ENCODE measurements at regions not wholly inside any gene's neighbourhood (a gene's known extent, or its start where the extent isn't known, plus 50 kb on each side); places are given as distances from the start of the nearest gene placed in this dataset.

- no peak overlapping the region for H3K4me3 ChIP-seq (ENCODE audit: low read depth, low read length)
These were observed 1273.9 kb downstream of the BRD1 start for GRCh38 chr22:48553694-48554308.

GRCh38 chr22:48553119-48553518 lies 1274.6 kb downstream of the BRD1 start:
- H3K4me3 ChIP-seq (ENCODE audit: low read depth, low read length): no peak overlapping the region

- no peak overlapping the region for H3K4me3 ChIP-seq (ENCODE audit: low read depth, low read length)
These were observed 1275.9 kb downstream of the BRD1 start for GRCh38 chr22:48551716-48552268.

GRCh38 chr22:48551061-48551460 lies 1276.6 kb downstream of the BRD1 start:
- no peak overlapping the region for H3K4me3 ChIP-seq (ENCODE audit: low read depth, low read length)

- no peak overlapping the region for H3K4me3 ChIP-seq (ENCODE audit: low read depth, low read length)
These were observed 1279.3 kb downstream of the BRD1 start for GRCh38 chr22:48548391-48548790.

- H3K4me3 ChIP-seq (ENCODE audit: low read depth, low read length): no peak overlapping the region
These were observed 1279.7 kb downstream of the BRD1 start for GRCh38 chr22:48547971-48548370.

GRCh38 chr22:48546653-48547424 lies 1280.8 kb downstream of the BRD1 start:
- H3K4me3 ChIP-seq (ENCODE audit: low read depth, low read length): no peak overlapping the region

GRCh38 chr22:48545987-48546386 lies 1281.7 kb downstream of the BRD1 start:
- no peak overlapping the region for H3K4me3 ChIP-seq (ENCODE audit: low read depth, low read length)

- no peak overlapping the region for H3K4me3 ChIP-seq (ENCODE audit: low read depth, low read length)
These were observed 1286.1 kb downstream of the BRD1 start for GRCh38 chr22:48541401-48542098.

GRCh38 chr22:48539261-48539660 lies 1288.4 kb downstream of the BRD1 start:
- no peak overlapping the region for H3K4me3 ChIP-seq (ENCODE audit: low read depth, low read length)

- H3K4me3 ChIP-seq (ENCODE audit: low read depth, low read length): no peak overlapping the region
These were observed 1289.3 kb downstream of the BRD1 start for GRCh38 chr22:48538291-48538820.

- no peak overlapping the region for H3K4me3 ChIP-seq (ENCODE audit: low read depth, low read length)
These were observed 1290.4 kb downstream of the BRD1 start for GRCh38 chr22:48537343-48537680.

- H3K4me3 ChIP-seq (ENCODE audit: low read depth, low read length): no peak overlapping the region
These were observed 1290.9 kb downstream of the BRD1 start for GRCh38 chr22:48536541-48537342.

GRCh38 chr22:48535868-48536540 lies 1291.7 kb downstream of the BRD1 start:
- no peak overlapping the region for H3K4me3 ChIP-seq (ENCODE audit: low read depth, low read length)

- H3K4me3 ChIP-seq (ENCODE audit: low read depth, low read length): no peak overlapping the region
These were observed 1293.2 kb downstream of the BRD1 start for GRCh38 chr22:48534395-48534958.

- H3K4me3 ChIP-seq (ENCODE audit: low read depth, low read length): no peak overlapping the region
These were observed 1294.7 kb downstream of the BRD1 start for GRCh38 chr22:48532986-48533385.

GRCh38 chr22:48531761-48532435 lies 1295.8 kb downstream of the BRD1 start:
- no peak overlapping the region for H3K4me3 ChIP-seq (ENCODE audit: low read depth, low read length)

- no peak overlapping the region for H3K4me3 ChIP-seq (ENCODE audit: low read depth, low read length)
These were observed 1296.6 kb downstream of the BRD1 start for GRCh38 chr22:48531108-48531507.

- no peak overlapping the region for H3K4me3 ChIP-seq (ENCODE audit: low read depth, low read length)
These were observed 1297.0 kb downstream of the BRD1 start for GRCh38 chr22:48530666-48531065.
